Dermis blood vessel endothelial cell (primary cell): ENCODE measurements at regions not wholly inside any gene's neighbourhood (a gene's known extent, or its start where the extent isn't known, plus 50 kb on each side); places are given as distances from the start of the nearest gene placed in this dataset.

Experiments used
- DNase-seq: peaks from one replicate; pipeline ENCODE4 v3.0.0; 2010

DNA sequence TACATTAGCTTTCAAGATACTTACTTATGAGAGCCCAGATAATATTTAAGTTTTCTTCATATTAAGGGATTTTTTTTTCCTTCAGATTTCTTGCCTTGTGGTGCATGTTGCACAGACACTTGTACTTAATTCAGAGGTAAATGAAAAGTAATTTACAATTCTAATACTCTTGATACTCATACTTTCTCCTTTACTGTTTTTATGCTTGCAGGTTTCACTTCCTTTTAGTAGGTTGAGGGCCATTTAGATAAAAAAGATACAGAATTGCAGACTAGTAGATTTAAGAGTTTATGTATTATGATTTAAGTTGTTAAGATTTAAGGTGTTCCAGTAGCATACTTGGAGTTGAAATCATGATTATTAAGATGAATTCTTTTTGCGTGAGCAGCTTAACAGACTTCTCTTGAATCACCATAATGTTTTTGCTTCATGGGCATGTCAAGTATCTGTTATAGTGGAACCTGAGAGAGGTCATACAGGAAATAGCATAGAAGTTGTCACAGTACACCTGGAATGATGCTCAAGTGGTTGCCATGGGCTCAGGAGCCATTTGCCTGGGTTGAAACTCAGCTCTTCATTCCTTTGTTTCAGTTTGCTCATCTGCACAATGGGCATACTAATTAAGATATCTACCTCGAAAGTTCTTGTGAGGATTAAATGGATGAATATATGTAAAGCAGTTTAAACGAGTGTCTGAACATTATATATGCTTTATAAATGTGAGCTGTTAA, 174.8 kb upstream of the PRPS1L1 start:
- DNase-seq: no peak

DNA sequence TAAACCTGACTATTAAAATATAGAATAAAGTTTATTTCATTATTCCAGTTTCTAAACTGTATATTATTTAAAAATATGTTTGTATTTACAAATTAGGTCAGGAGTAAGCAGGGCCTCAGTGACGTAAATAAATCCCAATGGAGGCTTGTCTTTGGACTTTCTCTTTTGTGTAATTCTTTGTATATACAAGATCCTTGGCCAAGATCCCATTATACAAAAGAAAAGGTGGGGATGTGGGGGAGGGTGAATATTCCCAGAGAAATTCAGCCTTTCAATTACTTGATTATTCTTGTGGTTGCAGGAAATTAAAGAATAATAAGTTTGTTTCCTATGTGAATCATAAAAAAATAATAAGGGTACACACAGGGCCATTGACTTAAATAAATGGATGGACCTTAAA, 178.7 kb upstream of the PRPS1L1 start:
- peak; percentile 5 for DNase-seq

DNA sequence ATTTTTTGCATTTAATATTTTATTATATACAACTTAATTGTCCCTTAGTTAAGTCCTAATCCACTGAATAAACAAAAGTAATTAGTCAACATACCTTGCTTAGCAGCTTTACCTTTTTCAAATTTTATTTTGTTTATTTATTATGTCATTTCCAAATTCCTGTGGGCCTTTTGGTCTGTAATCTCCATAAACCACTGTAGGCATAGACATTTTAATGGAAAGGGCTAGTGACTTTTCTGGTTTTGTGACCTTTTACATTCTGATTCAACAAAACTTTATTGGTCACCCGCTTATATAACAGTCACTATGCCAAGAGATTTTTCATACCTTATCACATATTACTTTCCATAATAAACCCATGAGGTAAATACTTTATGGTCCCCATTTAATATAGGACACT, 181.3 kb upstream of the PRPS1L1 start:
- DNase-seq: no peak

DNA sequence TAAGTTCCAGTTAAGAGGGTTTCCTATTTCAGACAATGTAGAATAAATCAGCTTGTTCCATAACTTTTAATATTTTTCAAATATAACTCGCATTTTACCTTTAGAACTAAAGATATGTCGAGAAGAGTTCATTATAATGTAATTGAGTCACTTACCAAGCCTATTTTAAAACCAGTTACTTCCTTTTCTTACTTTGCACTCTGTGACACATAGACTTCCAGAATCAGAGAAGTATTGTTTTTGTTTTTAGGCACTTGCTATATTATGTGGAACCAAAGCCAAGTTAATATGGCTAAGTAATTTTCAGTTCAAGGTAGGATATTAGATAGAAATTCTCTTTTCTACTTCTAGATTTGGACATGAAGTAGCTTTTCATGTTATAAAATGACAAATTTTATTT, 182.7 kb upstream of the PRPS1L1 start:
- no peak for DNase-seq

DNA sequence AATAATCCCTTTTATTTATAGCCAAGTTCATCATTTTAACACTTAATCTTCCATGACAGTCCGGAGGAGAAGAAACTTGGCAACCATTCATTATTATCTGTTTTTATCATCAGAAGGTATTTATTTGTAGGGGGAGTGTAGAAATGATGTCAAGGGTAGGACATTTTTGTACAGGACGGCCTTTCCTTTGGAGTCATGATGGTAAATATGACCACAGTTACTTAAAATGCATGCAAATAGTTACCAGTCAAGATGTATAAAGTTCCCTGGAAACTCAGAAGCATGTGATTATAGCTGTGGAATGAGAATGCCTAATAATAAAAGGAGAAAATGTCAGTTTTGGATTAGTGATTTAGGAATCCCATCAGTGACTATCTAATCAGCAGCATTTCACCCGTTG, 183.1 kb upstream of the PRPS1L1 start:
- no peak for DNase-seq

DNA sequence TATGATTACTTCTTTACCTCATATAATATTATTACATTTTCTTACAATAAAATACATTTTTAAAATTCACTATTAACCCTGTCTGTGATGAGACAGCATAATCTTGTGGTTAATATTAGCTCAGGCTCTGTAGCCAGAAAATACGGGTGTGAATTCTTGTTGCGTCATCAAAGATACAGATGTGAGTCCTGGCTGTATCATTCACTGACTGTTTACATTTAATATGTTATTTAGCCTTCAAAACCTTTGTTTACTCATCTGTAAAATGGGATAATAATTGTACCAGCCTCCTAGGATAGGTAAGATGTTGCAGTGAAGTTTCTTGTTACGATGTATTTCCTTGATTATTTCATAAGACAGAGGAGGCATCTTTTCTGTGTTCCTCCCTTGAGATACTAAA, 184.7 kb upstream of the PRPS1L1 start:
- no peak for DNase-seq

DNA sequence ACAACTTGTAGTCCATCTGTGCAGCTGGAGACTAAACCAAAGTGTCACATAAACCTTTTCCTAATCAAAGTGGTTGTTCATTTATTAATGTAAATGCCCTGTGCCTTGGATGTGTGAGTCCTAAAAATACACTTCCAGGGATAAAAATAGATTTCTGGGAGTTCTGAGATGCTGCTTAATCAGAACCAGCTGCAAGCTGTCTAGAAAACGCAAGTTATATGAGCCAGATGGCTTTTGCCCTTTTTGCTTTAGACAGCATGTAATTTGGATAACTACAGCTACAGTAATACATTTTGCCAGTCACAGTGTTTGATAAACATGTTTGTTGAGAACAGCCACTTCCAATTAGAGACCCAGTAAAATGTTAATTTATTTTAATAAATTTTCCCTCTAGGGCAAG, 185.1 kb upstream of the PRPS1L1 start:
- no peak for DNase-seq

DNA sequence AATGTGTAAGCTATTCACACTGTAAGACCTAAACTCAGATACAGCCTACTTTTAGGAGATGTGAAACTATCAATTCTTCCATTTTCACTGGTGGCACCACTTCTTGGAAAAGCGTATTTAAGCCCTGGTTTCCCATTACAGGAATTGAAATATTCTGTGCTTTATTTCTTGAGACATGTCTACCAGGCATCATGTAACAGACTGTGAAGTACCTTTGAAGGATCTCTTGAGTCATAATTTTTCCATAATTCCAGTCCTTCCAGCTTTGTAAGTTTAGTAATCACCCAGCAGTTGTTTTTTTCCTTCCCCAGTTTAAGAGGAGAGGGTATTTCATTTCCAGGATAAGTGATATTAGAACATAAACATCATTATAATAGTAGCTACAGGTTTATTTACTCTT, 186.0 kb upstream of the PRPS1L1 start:
- no peak for DNase-seq

DNA sequence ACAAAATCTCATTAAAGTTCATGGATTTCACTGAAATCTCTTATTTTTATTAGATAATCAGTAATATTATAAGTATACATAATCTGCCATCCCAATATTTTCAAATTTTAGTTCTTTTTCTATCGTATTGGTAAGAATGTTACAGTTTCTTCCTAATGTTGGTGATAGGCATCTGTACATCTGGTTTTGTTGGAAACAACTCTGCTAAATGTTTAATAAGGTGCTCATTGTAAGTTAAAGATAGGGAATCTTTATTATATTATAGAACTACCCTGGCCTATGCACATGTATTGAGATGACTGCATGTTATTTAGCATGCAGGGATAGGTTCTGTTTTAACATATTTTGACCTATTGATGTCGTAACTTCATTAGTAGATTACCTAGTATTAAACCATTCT, 188.6 kb upstream of the PRPS1L1 start:
- DNase-seq: no peak

DNA sequence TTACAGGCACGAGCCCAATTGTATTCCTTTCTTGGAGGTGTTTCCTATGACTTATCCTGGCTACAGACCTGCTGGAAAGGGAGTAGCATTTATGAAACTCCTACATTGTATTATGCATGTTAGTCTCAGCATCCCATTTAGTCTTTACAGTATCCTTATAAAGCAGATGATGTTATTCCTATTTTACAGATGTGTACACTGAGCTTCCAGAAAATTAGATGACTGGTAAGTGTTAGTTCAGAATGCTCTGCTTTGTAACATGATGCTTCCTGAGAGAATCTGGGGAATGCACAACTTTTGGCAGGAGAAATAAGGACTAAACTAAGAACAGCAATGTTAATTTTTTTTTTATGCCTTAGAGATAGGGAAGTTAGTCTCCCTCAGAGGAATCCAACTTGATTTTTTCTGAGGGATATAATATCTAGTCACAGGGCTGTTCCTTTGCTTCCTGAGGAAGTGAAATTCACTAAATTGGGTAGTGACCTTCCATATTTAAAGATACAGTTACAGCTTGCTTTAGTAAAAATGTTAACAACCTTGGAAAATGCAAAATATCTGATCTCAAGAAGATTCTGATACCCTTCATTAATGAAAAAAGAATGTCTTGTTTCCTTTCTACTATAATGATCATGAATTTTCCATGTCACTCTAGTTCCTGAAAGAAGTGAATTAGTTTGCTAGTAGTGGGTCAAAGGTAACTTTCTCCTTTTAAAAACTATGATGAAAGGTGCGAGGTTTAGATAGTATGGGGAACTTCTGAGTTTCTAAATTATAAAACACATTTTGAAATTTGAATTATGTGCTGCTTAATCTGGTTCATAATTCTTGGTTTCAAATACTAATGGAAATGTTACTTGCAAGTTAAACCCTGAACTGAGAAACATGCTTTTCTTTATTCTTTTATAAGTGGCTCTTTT, 194.0 kb upstream of the PRPS1L1 start:
- DNase-seq: no peak

DNA sequence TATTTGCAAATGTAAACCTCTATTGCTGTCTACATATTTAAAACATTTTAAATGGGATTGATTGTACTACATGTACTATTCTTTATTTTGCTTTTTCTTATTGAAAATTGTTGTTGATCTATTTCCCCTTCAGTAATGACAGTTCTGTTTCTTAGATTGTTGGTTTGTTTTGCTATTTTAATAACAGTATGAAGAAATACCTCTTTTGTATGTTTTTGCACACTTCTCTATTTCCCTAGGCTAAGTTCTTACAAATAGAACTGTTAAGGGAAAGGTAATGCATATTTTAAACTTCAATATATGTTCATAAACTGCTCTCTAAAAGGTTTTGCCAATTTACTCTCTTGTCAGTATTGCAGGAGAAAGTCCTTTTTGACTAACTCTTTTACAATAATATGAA, 195.0 kb upstream of the PRPS1L1 start:
- no peak for DNase-seq

DNA sequence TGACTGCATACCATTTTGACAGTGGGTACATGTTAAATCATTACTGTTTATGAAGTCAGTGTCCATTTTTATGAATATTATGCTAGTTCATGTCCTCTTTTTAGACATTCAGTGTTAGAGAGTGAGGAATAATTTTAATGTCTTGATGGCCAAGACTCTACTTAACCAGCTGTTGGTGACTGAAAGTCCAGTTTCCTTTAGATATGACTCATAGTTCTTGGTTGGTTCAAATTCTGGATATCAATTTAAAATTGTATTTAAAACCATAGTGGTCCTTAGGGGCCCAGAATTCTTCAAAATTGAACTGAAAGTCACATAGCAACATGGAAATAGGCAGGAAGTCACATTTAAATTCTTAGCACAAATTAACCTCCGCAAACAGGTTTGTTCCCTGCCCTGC, 196.5 kb upstream of the PRPS1L1 start:
- no peak for DNase-seq

DNA sequence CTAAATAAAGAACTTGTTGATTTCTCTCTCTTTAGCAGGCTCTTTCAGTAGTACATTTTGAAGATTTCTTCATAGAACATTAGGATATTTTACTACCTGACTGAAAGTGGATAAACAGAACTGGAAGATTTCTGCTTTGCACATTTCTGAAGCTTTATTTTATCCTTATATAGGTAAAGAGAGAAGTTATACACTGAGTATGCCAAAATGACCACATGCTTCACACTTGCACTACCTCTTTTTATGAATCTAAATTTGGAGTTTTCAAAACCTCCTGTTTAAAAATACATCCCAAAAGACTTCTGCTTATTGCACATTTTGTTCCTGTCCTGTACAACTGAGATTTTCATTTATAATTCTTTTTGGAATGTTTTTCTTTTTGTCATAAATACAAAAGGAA, 197.4 kb upstream of the PRPS1L1 start:
- DNase-seq: no peak

DNA sequence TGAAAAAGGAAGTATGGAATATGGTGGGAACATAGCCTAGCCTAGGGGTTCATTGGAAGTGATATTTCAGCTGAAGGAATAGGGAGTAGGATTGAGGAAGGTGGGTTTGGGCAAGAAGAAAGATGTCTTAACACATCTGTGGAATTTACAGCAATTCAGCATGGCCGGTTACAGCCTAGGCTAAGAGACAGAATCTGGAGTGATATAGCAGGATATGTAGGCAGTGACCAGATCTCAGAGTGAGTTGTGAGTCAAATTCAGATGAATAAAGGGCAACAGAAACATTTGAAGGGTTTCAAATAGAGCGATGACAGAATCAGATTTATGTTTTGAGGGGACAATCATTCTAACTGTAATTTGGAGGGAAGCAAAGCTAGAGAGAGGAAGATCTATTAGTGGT, 199.0 kb upstream of the PRPS1L1 start:
- no peak for DNase-seq

DNA sequence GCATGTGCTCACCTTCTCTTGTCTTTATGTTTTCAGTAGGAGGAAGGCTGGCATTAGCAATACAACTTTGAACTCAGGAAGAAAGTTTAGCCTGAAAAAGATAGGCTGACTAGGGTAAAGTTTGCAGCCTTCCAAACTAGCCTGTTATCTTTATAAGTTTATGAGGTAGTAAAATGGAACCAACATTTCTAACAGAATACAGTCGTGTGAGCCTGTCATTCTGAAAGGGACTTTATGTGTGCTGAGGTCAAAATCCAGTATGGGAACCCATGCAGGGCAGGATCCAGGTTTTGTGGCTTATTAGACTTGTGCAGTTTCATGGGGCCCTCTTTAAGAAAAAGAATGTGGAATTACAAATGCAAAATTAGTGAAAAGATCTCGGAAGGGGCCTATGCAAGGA, 201.0 kb upstream of the PRPS1L1 start:
- DNase-seq: no peak

DNA sequence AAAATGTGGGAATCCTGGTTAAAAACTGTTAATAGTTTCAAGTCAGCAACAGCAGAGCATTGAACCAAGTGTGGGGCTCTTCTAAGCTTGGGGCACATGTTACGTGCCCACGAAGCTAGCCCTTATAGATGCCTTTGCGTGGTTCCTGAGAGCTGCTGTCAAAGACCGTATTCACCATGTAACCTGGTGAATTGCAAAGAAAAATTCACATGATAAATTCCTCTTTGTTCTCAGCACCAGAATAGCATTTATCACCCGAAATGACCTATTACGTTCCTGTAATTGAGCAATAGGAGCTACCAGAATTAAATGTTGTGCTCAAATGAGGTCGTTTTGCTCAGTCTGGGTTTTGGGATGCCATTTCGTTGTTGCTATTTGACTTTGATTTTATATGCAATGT, 202.6 kb upstream of the PRPS1L1 start:
- DNase-seq: no peak

DNA sequence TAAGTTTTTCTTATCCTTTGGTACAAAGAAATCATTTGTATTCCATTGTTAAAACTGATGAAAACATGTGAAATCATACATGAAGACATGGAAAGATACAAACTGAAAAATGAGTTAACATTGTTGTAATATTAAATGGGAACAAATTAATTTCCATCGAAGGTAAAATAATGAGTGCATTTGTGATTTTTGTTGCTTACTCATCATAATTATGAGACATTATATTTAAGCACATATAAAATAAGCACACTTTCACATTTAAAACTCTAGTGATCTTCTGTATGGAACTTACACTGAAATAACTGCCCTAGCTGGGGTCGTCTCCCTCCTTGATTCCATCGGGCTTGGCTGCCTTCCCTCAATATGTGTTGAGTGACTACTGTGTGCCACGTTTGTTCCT, 204.2 kb upstream of the PRPS1L1 start:
- no peak for DNase-seq

DNA sequence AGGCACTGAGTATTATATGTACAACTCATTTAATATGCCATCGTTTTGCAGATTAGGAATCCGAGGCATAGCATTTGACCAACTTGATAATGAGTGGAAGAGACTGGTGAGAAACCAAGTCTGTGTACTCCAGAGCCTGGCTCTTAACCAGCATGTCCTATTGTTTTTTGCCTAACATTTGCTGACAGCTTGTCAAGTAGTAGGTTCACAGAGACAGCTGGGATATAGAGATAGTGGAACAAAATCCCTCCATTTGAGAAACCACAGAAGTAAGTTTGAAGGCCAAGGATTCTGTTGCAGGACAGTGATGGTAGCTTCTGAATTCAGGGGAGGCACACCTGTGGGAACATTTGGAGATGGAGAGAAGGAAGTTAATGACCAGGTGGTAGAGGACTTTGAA, 206.9 kb upstream of the PRPS1L1 start:
- DNase-seq: no peak

DNA sequence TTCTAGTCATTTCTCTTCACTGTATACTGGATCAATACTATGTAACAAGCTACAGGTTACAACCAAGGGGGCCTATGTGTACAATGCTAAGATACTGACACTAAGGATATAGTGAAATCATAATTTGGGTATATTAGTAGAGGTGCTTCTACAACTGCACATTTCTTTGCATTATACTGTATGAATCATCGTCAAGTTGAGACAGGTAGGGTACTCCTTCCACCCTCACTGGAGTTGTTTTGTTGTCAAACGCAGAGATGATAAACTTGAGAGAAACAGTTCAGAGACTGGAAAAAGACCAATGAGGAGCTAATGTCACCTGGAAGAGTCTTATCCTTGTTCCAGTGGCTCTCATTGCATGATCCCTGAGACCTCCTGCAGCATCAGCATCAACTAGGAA, 208.2 kb upstream of the PRPS1L1 start:
- no peak for DNase-seq

DNA sequence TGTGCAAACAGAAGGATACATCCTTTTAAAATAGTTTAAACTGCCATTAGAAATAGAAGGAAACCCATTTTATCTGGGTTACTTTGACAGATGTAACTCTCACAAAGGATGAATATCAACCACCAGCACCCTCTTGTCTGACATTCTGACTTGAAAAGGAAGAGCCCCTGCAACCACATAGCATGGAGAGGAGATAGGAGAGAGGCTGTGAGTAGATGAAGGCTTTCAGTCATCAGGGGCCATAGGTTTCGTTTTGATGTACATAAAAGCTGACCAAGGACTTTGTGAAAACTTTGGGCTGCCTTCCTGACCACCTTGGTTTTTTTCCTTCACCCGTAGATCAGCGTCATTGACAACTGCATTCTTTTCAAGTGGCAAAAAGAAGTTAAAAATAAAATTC, 211.6 kb upstream of the PRPS1L1 start:
- no peak for DNase-seq

DNA sequence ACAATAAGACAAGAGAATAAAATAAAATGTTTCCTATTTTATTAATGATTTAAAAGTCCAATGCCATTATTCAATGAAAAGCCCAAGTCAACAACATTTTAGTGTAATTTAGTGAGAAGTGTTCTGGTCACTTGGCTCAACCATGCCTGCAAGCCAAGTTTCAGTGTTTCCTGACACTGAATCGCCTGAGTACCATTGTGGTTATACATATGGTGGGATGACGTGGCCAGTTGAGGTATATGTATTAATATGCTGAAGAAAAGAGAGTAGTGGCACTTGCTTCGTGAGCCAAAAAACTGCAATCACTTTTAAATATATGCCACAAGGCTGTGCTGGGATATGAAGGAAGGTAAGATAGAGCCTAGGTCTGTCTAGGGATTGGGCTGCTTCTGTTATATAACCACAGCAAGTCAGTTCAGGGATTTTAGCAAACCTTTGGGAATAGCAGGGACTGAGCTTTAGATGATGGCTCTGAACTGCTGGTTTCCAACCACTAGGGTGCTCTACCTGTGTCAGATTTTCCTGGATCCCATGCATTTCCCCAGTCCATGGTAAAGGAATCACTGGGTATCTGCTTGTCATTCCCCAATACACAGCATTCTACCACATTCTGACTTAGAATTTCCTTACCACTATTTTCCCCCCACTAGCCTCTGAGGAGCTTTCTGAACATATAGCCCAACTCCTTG, 214.0 kb upstream of the PRPS1L1 start:
- DNase-seq: no peak

DNA sequence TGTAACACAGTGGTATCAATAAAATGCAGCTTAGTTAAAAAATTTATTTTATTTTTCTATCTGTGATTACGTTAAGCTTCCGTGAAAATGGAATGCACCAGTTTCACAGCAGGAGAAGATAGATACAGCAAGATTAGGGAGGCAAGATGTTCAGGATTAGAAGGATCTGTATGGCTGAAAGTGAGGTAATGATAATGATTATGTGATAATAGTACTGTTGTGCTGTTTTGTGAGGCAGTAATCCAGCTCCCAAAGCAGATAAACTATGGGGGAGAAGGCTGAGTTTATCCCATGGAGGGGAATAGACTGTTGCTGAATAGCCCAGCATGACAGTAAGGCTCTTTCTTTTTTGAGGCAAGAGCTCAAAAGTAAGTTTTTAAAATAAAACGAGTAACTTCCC, 216.1 kb upstream of the PRPS1L1 start:
- no peak for DNase-seq

DNA sequence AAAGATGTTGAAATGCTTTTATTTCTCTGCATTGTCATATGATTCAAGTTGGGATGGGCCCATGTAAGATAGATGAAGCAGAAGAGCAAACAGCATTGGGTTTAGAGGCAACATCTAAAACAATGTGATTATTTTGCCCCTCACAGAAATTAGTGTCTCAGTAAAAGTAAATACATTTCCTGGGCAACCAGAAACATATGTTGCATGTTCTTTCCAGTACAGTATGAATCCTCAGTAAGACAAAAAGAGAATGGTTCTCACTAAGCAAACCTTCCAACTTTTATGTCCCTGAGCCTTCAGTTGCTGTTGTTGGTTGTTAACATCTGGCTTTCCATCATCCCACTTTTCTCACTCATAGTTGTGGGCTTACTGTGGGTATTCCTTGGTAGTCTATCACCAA, 222.5 kb upstream of the PRPS1L1 start:
- no peak for DNase-seq

DNA sequence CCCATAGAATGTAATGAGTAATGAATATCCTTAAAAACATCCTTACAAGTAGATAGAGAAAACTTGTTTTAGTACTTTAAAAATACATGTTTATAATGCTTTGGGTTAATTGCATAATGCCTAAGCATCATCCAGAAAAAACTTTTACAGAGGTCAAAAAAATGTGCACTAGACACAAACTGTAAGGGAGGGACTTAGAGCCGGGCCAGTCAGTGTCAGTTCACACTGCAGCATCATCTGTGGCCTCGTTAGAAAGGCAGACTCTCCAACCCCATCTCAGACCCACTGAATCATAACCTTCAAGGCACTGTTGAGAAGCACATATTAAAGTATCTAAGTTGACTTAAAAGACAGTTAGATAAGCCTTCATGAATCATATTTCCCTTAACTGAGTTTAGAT, 230.1 kb upstream of the PRPS1L1 start:
- DNase-seq: peak; percentile 1
